Suprapubic skin (tissue), 4 donors: ENCODE measurements at regions not wholly inside any gene's neighbourhood (a gene's known extent, or its start where the extent isn't known, plus 50 kb on each side); places are given as distances from the start of the nearest gene placed in this dataset.

Experiments used
- POLR2A ChIP-seq, 2 donors: fragments of 450-650 bp; IDR thresholded peaks; one replicate each; pipeline ENCODE4 v1.6.1; 2017; ENCODE audit warnings: antibody characterized with exemption in 2 of 2, mild to moderate bottlenecking in 2 of 2, moderate library complexity in 2 of 2
- POLR2AphosphoS5 ChIP-seq, 3 donors: sonication (generic); formaldehyde crosslinking; IDR thresholded peaks; one replicate each; pipeline ENCODE4 v1.6.1; 2017; ENCODE audit warnings: antibody characterized with exemption in 3 of 3
- TF ChIP-seq, protein P1 (sequence below), 2 donors: fragments of 200-600 bp in 1 of 2; fragments of 450-650 bp in 1 of 2; sonication (generic) in 1 of 2; IDR thresholded peaks; one replicate each; pipeline ENCODE4 v1.5.1; 2016 to 2019; ENCODE audit warnings: antibody characterized with exemption in 2 of 2, mild to moderate bottlenecking in 1 of 2, moderate library complexity in 1 of 2

DNA sequence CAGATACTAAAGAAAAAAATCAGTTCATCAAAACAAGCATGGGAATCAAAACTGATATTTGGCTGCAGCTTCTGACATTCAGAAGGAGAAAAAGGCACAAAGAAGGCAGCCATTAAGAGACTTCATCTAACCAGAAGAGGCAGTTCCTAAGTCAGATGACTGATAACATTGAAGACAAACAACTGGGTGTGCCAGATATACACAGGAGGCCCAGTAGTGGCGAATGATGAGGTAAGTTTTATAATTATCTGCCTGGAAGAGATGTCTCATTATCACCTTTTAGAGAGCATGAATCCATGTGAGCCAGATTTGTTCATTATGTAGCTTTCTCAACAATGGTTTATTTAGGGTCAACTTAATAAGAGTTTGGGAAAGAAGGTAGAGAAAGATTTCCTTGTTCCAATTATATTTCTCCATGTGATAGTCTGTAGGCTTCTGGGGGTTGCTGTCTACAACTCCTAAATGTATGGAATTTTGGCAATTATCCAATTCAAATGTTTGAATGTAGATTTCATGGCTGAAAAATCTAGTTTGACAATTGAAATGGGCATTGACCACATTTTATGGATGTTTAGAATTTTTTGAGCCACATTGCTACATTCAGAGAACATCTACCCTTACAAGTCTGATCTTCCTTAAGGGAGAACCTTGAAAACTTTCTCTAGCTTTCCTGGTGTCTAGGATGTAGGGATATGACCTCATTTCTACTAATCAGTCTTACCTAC lies 50.4 kb upstream of the RASGRF1 start:
- TF ChIP-seq, protein P1, sequence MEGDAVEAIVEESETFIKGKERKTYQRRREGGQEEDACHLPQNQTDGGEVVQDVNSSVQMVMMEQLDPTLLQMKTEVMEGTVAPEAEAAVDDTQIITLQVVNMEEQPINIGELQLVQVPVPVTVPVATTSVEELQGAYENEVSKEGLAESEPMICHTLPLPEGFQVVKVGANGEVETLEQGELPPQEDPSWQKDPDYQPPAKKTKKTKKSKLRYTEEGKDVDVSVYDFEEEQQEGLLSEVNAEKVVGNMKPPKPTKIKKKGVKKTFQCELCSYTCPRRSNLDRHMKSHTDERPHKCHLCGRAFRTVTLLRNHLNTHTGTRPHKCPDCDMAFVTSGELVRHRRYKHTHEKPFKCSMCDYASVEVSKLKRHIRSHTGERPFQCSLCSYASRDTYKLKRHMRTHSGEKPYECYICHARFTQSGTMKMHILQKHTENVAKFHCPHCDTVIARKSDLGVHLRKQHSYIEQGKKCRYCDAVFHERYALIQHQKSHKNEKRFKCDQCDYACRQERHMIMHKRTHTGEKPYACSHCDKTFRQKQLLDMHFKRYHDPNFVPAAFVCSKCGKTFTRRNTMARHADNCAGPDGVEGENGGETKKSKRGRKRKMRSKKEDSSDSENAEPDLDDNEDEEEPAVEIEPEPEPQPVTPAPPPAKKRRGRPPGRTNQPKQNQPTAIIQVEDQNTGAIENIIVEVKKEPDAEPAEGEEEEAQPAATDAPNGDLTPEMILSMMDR (IDR thresholded peaks at IDR 0.05), result no peak
- TF ChIP-seq POLR2AphosphoS5 (IDR thresholded peaks at IDR 0.05) (no peak), POLR2A (IDR thresholded peaks at IDR 0.05) (no peak)
